ENCODE measurements at regions not wholly inside any gene's neighbourhood (a gene's known extent, or its start where the extent isn't known, plus 50 kb on each side); places are given as distances from the start of the nearest gene placed in this dataset.
"Not testable (repeated sequence)": the region's sequence is repeated elsewhere in the genome, so short reads cannot be mapped to it uniquely, and the experiment has no call there.

- FAIRE-seq: peak; percentile 94
Observed at GRCh38 chr3:174547801-174548435, 311.2 kb upstream of the NAALADL2 start.

- no peak for FAIRE-seq
Observed at GRCh38 chr3:174548841-174549623, 310.1 kb upstream of the NAALADL2 start.

GRCh38 chr3:174581558-174581957 is 277.6 kb upstream of the NAALADL2 start:
- FAIRE-seq: no peak

- FAIRE-seq: no peak
Observed at GRCh38 chr3:174583396-174583795, 275.7 kb upstream of the NAALADL2 start.

- FAIRE-seq: not testable (repeated sequence)
Observed at GRCh38 chr3:174587137-174587536, 272.0 kb upstream of the NAALADL2 start.

GRCh38 chr3:174596447-174596982 is 262.6 kb upstream of the NAALADL2 start:
- no peak for FAIRE-seq

GRCh38 chr3:174598885-174599439 is 260.2 kb upstream of the NAALADL2 start:
- no peak for FAIRE-seq

GRCh38 chr3:174613173-174613572 is 246.0 kb upstream of the NAALADL2 start:
- no peak for FAIRE-seq

- FAIRE-seq: no peak
Observed at GRCh38 chr3:174614036-174614435, 245.1 kb upstream of the NAALADL2 start.

- FAIRE-seq: no peak
Observed at GRCh38 chr3:174618368-174619080, 240.6 kb upstream of the NAALADL2 start.

- FAIRE-seq: no peak
Observed at GRCh38 chr3:174619239-174619638, 239.9 kb upstream of the NAALADL2 start.

GRCh38 chr3:174620138-174620537 is 239.0 kb upstream of the NAALADL2 start:
- FAIRE-seq: peak; percentile 31

GRCh38 chr3:174620855-174621472 is 238.2 kb upstream of the NAALADL2 start:
- FAIRE-seq: no peak

GRCh38 chr3:174633342-174633741 is 225.8 kb upstream of the NAALADL2 start:
- FAIRE-seq: no peak

GRCh38 chr3:174636451-174636850 is 222.7 kb upstream of the NAALADL2 start:
- FAIRE-seq: peak; percentile 55

- no peak for FAIRE-seq
Observed at GRCh38 chr3:174639406-174639805, 219.7 kb upstream of the NAALADL2 start.

- FAIRE-seq: no peak
Observed at GRCh38 chr3:174639970-174640369, 219.2 kb upstream of the NAALADL2 start.

- no peak for FAIRE-seq
Observed at GRCh38 chr3:174640932-174641331, 218.2 kb upstream of the NAALADL2 start.

GRCh38 chr3:174644287-174644686 is 214.8 kb upstream of the NAALADL2 start:
- no peak for FAIRE-seq

- no peak for FAIRE-seq
Observed at GRCh38 chr3:174651951-174652350, 207.2 kb upstream of the NAALADL2 start.

- no peak for FAIRE-seq
Observed at GRCh38 chr3:174659511-174659910, 199.6 kb upstream of the NAALADL2 start.

- no peak for FAIRE-seq
Observed at GRCh38 chr3:174662653-174663052, 196.5 kb upstream of the NAALADL2 start.

GRCh38 chr3:174667386-174667785 is 191.7 kb upstream of the NAALADL2 start:
- no peak for FAIRE-seq

Measured in endometrium (tissue), 2 donors.